ENCODE measurements at regions not wholly inside any gene's neighbourhood (a gene's known extent, or its start where the extent isn't known, plus 50 kb on each side); places are given as distances from the start of the nearest gene placed in this dataset.

DNA sequence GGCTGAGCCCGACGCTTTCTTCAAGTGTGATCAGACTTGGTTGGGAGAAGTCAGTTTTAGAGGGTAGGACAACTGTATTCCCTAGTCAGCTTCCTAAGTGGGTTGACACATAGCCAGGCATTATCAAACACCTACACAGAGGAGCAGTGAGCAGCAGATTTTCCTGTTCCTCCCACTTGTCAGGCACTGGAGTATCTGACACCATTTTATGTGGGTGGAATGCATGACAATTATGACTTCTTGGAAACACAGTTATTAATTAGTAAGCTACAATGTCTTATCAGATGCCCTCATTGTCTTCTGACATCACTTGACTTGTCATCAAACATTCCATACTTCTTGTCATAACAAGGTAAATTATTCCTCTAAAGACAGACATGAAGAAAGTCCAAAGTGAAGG lies 124.9 kb downstream of the IRX2 start:
- TF ChIP-seq POLR2AphosphoS5 (IDR thresholded peaks at IDR 0.05; ENCODE audit: low read depth) = no peak
- TF ChIP-seq, protein P1, sequence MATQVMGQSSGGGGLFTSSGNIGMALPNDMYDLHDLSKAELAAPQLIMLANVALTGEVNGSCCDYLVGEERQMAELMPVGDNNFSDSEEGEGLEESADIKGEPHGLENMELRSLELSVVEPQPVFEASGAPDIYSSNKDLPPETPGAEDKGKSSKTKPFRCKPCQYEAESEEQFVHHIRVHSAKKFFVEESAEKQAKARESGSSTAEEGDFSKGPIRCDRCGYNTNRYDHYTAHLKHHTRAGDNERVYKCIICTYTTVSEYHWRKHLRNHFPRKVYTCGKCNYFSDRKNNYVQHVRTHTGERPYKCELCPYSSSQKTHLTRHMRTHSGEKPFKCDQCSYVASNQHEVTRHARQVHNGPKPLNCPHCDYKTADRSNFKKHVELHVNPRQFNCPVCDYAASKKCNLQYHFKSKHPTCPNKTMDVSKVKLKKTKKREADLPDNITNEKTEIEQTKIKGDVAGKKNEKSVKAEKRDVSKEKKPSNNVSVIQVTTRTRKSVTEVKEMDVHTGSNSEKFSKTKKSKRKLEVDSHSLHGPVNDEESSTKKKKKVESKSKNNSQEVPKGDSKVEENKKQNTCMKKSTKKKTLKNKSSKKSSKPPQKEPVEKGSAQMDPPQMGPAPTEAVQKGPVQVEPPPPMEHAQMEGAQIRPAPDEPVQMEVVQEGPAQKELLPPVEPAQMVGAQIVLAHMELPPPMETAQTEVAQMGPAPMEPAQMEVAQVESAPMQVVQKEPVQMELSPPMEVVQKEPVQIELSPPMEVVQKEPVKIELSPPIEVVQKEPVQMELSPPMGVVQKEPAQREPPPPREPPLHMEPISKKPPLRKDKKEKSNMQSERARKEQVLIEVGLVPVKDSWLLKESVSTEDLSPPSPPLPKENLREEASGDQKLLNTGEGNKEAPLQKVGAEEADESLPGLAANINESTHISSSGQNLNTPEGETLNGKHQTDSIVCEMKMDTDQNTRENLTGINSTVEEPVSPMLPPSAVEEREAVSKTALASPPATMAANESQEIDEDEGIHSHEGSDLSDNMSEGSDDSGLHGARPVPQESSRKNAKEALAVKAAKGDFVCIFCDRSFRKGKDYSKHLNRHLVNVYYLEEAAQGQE (IDR thresholded peaks at IDR 0.05; ENCODE audit: unreplicated experiment) = no peak
- TF ChIP-seq CTCF (conservative IDR thresholded peaks at IDR 0.05; ENCODE audit: low read depth in 2 of 2) = no peak
- no peak for TF ChIP-seq EZH2 (IDR thresholded peaks at IDR 0.05; ENCODE audit: low read depth, unreplicated experiment)
- TF ChIP-seq JUNB (IDR thresholded peaks at IDR 0.05; ENCODE audit: unreplicated experiment) = no peak
- TF ChIP-seq NANOG (IDR thresholded peaks at IDR 0.05; ENCODE audit: borderline replicate concordance) = no peak
- TF ChIP-seq CREB1 (CRISPR knock-in tag; IDR thresholded peaks at IDR 0.05; ENCODE audit: low read depth) = no peak
- TF ChIP-seq ZNF331 (CRISPR knock-in tag; IDR thresholded peaks at IDR 0.05; ENCODE audit: low read depth) = no peak
- TF ChIP-seq STAT1 (IDR thresholded peaks at IDR 0.05; ENCODE audit: unreplicated experiment) = no peak

All from GM23338 (cell line).